NCI-H2227 (cell line): ENCODE measurements at regions not wholly inside any gene's neighbourhood (a gene's known extent, or its start where the extent isn't known, plus 50 kb on each side); places are given as distances from the start of the nearest gene placed in this dataset.
"Not testable (repeated sequence)": the region's sequence is repeated elsewhere in the genome, so short reads cannot be mapped to it uniquely, and the experiment has no call there.

Source experiments
- DNase-seq: peaks from one replicate; lab custom pipeline; 2025; ENCODE audit not compliant: unreplicated experiment; lab: John Stamatoyannopoulos, UW

- not testable (repeated sequence) for DNase-seq
Measured at GRCh38 chr21:25531538-25532250, 75.6 kb downstream of the MRPL39 start.

DNA sequence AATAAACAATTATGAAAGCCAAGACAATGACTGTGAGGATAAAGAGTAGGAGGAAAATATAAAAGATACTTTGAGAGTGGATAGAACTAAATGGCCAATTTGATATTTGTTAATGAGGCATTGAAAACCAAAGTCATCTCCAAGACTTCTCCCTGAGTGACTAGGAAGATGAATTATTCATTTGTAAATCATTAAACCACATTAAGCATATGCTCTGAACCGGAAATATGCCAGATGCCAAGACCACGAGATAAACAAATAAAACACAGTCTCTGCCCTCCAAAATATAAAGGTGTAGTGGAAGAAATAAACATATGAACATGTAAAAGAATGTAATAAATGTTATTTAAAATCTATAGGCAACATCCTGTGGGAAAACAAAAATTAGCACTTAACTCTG is 78.8 kb downstream of the MRPL39 start:
- no peak for DNase-seq

DNA sequence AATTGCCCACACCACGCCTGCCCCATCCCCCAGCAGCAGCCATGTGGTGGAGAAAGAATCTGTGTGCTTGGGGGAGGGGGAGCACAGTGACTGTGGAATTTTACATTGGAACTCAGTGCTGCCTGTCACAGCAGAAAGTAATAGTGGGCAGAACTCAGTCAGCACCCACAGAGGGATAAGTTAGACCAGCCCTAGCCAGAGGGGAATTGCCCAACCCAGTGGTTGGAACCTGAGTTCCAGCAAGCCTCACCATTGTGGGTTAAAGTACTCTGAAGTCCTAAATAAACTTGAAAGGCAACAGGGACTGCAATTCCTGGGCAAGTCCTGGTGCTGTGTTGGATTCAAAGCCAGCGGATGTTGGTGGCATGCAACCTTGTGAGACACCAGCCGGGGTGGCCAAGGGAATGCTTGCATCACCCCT is 88.8 kb downstream of the MRPL39 start:
- no peak for DNase-seq

GRCh38 chr21:25515484-25516405 is 91.5 kb downstream of the MRPL39 start:
- DNase-seq = no peak

DNA sequence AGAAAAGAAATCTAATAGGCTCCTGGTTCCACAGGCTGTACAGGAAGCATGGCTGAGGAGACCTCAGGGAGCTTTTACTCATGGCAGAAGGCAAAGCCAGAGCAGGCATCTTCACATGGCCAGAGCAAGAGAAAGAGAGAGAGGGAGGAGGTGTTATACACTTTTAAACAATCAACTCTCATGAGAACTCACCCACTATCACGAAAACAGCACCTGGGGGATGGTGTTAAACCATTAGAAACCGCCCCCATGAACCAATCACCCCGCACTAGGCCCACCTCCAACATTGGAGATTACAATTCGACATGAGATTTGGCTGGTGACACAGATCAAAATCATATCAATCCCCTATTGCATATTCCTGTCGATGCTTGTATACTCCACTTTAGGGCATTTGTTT is 93.5 kb downstream of the MRPL39 start:
- no peak for DNase-seq

DNA sequence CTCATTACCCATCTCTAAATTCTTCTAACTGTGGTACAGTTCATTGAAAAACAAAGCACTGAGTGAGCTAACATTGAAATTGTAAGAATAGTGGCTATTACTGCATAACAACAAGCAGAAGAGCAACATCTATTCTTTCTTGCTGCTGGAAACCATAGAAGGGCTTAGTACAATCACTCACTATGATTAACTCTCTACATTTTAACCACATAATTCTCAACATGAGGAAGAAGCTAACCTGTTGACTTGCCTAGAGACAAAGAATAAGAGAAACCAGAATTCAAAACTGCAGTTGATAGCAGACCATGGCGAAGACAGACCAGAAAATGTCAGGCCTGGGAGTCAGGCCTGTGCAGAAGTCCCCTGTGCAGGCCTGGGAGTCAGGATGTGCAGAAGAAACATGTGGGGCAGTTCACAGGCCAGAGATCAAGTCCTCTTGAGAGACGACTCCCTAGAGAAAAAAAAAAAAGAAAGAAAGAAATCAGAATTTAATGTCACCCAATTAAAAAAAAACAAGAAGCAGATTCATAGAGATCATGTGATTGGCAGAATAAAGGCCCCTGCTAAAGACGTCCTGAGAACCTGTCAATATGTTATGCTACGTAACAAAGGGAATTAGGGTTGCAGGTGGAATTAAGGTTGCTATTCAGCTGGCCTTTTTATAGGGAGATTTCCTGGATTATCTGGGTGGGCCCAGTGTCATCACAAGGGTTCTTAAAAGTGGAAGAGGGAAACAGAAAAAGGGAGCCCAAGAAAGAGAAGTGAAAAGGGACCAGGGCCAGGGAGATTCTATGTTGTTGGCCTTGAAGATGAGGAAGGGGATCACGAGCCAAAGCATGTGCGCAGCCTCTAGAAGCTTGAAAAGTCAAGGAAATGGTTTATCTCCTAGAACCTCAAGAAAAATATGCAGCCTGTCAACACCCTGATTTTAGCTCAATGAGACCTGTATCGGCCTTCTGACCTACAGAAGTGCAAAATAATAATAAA is 94.9 kb downstream of the MRPL39 start:
- DNase-seq = no peak

GRCh38 chr21:25509862-25510261 is 97.4 kb downstream of the MRPL39 start:
- no peak for DNase-seq

- no peak for DNase-seq
Measured at GRCh38 chr21:25508364-25508763, 98.9 kb downstream of the MRPL39 start.

- DNase-seq = no peak
Measured at GRCh38 chr21:25507522-25507921, 99.8 kb downstream of the MRPL39 start.

GRCh38 chr21:25506887-25507286 is 100.4 kb downstream of the MRPL39 start:
- DNase-seq = no peak

GRCh38 chr21:25506261-25506660 is 101.0 kb downstream of the MRPL39 start:
- no peak for DNase-seq

DNA sequence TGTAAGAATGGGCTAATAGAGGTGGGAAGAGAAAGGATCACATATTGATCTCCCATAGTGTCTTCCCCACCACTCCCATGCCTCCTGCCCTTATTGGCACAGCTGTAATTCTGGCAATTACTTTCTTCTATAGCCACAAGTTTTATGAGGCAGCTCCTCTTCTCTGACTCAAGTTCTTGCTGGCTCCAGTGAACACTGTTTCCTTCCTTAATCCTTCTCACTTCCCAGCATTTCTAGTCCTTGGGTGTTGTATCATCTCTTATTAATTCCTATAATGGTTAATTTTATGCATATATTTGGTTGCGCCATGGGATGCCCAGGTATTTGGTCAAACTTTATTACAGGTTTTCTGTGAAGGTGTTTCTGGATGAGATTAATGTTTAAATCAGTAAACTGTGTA is 103.3 kb downstream of the MRPL39 start:
- no peak for DNase-seq

- no peak for DNase-seq
Measured at GRCh38 chr21:25501996-25502665, 105.2 kb downstream of the MRPL39 start.

- DNase-seq = no peak
Measured at GRCh38 chr21:25501462-25501861, 105.8 kb downstream of the MRPL39 start.

GRCh38 chr21:25500598-25500997 is 106.7 kb downstream of the MRPL39 start:
- no peak for DNase-seq

- no peak for DNase-seq
Measured at GRCh38 chr21:25496825-25497482, 110.3 kb downstream of the MRPL39 start.

DNA sequence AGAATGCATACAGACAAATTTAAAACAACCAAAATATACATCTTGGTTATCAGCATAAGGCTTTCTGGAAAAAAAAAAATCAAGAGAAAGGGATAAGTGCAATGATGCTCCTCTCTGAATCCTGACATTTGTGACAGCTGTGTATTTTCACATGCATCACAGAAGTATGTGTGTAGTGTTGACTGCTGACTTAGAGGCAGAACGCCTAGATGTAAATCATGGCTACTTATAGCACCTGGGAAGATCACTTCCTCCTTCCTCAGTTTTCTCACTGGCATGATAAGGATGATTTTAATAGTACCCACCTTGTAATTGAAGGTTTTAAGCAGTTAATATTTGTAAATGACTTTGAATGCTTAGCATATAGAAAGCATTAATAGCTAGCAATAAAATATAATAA is 112.5 kb downstream of the MRPL39 start:
- DNase-seq = no peak

- DNase-seq = no peak
Measured at GRCh38 chr21:25493722-25494121, 113.6 kb downstream of the MRPL39 start.

- DNase-seq = no peak
Measured at GRCh38 chr21:25491267-25491666, 116.0 kb downstream of the MRPL39 start.

GRCh38 chr21:25490742-25491141 is 116.5 kb downstream of the MRPL39 start:
- no peak for DNase-seq
